ENCODE measurements at regions not wholly inside any gene's neighbourhood (a gene's known extent, or its start where the extent isn't known, plus 50 kb on each side); places are given as distances from the start of the nearest gene placed in this dataset.
"Not testable (repeated sequence)": the region's sequence is repeated elsewhere in the genome, so short reads cannot be mapped to it uniquely, and the experiment has no call there.

DNA sequence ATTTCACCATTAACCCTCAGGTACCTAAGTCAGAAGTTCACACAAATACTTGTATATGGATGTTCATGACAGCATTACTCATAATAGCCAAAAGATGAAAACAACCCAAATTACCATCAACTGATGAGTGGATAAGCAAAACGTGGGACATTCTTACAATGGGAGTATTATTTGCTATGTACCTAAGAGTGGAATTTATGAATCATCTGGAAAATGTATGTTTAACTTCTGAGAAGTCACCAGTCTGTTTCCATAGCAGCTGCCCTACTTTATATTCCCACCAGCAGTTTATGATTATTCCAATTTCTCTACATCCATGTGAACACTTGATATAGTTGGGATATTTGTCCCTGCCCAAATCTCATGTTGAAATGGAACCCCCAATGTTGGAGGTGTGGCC lies 1478.9 kb downstream of the PCDH19 start:
- ATAC-seq (no peak), DNase-seq (no peak)
- Histone ChIP-seq H3K9me3 (peaks cover 0 to 6% (median 0%) of the 10 kb centered on the region in 12 donors), H3K4me3 (no peak overlapping the region), H3K4me1 (no peaks in the 10 kb centered on the region), H3K36me3 (no peaks in the 10 kb centered on the region), H3K27me3 (no peaks in the 10 kb centered on the region), H3K27ac (no peak overlapping the region)
- 6 to 32% (median 8%) methylated on average over 1 of the region's 1 CpG for WGBS, 4 donors
- intact Hi-C loops (cut with DNase I): no loop called here
- TF ChIP-seq, protein P1, sequence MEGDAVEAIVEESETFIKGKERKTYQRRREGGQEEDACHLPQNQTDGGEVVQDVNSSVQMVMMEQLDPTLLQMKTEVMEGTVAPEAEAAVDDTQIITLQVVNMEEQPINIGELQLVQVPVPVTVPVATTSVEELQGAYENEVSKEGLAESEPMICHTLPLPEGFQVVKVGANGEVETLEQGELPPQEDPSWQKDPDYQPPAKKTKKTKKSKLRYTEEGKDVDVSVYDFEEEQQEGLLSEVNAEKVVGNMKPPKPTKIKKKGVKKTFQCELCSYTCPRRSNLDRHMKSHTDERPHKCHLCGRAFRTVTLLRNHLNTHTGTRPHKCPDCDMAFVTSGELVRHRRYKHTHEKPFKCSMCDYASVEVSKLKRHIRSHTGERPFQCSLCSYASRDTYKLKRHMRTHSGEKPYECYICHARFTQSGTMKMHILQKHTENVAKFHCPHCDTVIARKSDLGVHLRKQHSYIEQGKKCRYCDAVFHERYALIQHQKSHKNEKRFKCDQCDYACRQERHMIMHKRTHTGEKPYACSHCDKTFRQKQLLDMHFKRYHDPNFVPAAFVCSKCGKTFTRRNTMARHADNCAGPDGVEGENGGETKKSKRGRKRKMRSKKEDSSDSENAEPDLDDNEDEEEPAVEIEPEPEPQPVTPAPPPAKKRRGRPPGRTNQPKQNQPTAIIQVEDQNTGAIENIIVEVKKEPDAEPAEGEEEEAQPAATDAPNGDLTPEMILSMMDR (IDR thresholded peaks at IDR 0.05): no peak
- no peak for TF ChIP-seq POLR2A (IDR thresholded peaks at IDR 0.05)

DNA sequence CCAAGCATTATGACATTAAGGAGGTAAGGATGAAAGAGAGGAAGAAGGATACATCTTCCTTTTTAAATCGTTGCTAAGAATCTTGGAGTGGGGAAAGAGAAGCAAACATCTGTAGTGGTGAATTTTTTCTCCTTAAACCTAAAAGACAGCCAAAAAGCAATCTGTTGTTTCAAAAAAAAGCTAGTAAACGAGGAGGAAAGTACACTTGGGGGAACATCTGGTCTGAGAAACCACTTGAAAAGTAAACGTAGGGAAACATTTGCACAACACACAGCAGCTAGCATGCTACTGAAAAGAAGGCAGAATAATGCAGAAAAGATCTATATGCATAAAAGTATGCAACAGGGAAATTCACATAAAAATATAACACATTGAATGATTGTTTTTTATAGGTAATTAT lies 1485.6 kb downstream of the PCDH19 start:
- Histone ChIP-seq H3K4me3 (no peak overlapping the region), H3K4me1 (no peaks in the 10 kb centered on the region), H3K27ac (no peak overlapping the region), H3K27me3 (no peaks in the 10 kb centered on the region), H3K9me3 (peaks cover 0 to 15% (median 0%) of the 10 kb centered on the region in 12 donors), H3K36me3 (no peaks in the 10 kb centered on the region)
- ATAC-seq (no peak), DNase-seq (no peak)
- intact Hi-C loops (cut with DNase I): no loop called here
- 39 to 57% (median 50%) methylated on average over 3 of the region's 3 CpGs for WGBS, 4 donors
- no peak for TF ChIP-seq POLR2A (IDR thresholded peaks at IDR 0.05)

DNA sequence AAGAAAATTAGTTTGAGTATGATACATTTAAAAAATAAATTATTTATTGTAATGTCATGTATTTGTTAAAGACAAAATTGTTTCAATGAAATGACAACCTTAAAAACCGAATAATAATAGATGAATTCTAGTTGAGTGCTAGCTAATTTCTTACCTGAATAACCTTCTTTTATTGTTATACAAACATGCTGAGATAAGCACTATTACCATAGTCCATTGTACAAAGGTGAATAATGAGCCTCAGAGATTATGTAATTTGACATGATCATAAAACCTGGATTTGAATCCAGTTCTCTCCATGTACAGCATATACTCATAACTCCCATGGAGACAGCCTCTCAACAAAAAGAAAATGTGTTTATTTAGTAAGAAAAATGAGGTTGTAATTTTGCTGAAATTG lies 1512.9 kb downstream of the PCDH19 start:
- no peaks in the 10 kb centered on the region for H3K36me3 ChIP-seq
- TF ChIP-seq POLR2A (IDR thresholded peaks at IDR 0.05): no peak
- TF ChIP-seq, protein P1 (IDR thresholded peaks at IDR 0.05): no peak
- WGBS, 4 donors: 76 to 92% (median 79%) methylated on average over 1 of the region's 1 CpG
- H3K4me3 ChIP-seq: no peak overlapping the region
- ATAC-seq (no peak), DNase-seq (no peak)
- intact Hi-C loops (cut with DNase I): no loop called here
- H3K4me1 ChIP-seq: no peaks in the 10 kb centered on the region
- no peaks in the 10 kb centered on the region for H3K9me3 ChIP-seq
- H3K27ac ChIP-seq: no peak overlapping the region
- peaks cover 0 to 6% (median 0%) of the 10 kb centered on the region in 9 donors for H3K27me3 ChIP-seq

DNA sequence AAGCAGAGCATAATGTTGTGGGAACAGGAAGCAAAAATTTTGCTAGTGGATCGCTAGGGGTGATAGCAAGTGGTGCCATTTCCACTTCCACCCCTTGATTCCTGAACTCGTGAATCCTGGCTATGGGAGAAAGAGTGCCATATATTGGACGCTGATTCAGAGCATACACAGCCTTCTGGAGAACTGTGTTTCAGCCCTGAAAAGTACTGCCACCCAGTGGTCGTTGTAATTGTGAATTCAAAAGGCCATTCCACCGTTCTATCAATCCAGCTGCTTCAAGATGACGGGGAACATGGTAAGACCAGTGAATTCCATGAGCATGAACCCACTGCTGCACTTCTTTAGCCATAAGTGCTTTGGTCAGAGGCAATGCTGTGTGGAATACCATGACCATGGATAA lies 1559.4 kb downstream of the PCDH19 start:
- H3K9me3 ChIP-seq; ATAC-seq; H3K36me3 ChIP-seq; H3K4me1 ChIP-seq; H3K4me3 ChIP-seq; intact Hi-C loops (cut with DNase I); DNase-seq; H3K27ac ChIP-seq; H3K27me3 ChIP-seq: not testable (repeated sequence)
- 17 to 29% (median 20%) methylated on average over 6 of the region's 6 CpGs for WGBS, 4 donors
- TF ChIP-seq, protein P1 (IDR thresholded peaks at IDR 0.05): peak in 1 of 12 donors; percentile 5
